ENCODE measurements at regions not wholly inside any gene's neighbourhood (a gene's known extent, or its start where the extent isn't known, plus 50 kb on each side); places are given as distances from the start of the nearest gene placed in this dataset.

- Histone ChIP-seq H3K4me1 (ENCODE audit: control insufficient read depth, insufficient read depth, low read length) (no peaks in the 10 kb centered on the region), H3K27ac (ENCODE audit: low read depth, low read length) (no peak overlapping the region)
Measured at GRCh38 chr10:36091007-36091406, 448.9 kb upstream of the FZD8 start.

GRCh38 chr10:36089790-36090440 is 447.8 kb upstream of the FZD8 start:
- no peaks in the 10 kb centered on the region for H3K27me3 ChIP-seq (ENCODE audit: control insufficient read depth, insufficient read depth, low read length)
- no peaks in the 10 kb centered on the region for H3K36me3 ChIP-seq (ENCODE audit: control insufficient read depth, insufficient read depth, low read length)
- no peaks in the 10 kb centered on the region for H3K4me1 ChIP-seq (ENCODE audit: control insufficient read depth, insufficient read depth, low read length)
- H3K9ac ChIP-seq (ENCODE audit: low read length) = no peak overlapping the region
- H3K27ac ChIP-seq (ENCODE audit: low read depth, low read length) = no peak overlapping the region
- H3K4me3 ChIP-seq (ENCODE audit: low read length) = no peak overlapping the region

More at GRCh38 chr10:36091007-36091406, 448.9 kb upstream of the FZD8 start:
- no peak overlapping the region for H3K9ac ChIP-seq (ENCODE audit: low read length)
- H3K4me3 ChIP-seq (ENCODE audit: low read length) = no peak overlapping the region
- H3K36me3 ChIP-seq (ENCODE audit: control insufficient read depth, insufficient read depth, low read length) = no peaks in the 10 kb centered on the region
- no peaks in the 10 kb centered on the region for H3K27me3 ChIP-seq (ENCODE audit: control insufficient read depth, insufficient read depth, low read length)

GRCh38 chr10:36087006-36088005 is 445.2 kb upstream of the FZD8 start:
- H3K4me1 ChIP-seq (ENCODE audit: control insufficient read depth, insufficient read depth, low read length) = no peaks in the 10 kb centered on the region
- no peak overlapping the region for H3K27ac ChIP-seq (ENCODE audit: low read depth, low read length)
- no peak overlapping the region for H3K4me3 ChIP-seq (ENCODE audit: low read length)
- H3K36me3 ChIP-seq (ENCODE audit: control insufficient read depth, insufficient read depth, low read length) = no peaks in the 10 kb centered on the region
- no peaks in the 10 kb centered on the region for H3K27me3 ChIP-seq (ENCODE audit: control insufficient read depth, insufficient read depth, low read length)
- H3K9ac ChIP-seq (ENCODE audit: low read length) = no peak overlapping the region

GRCh38 chr10:36075196-36075595 is 433.1 kb upstream of the FZD8 start:
- H3K27ac ChIP-seq (ENCODE audit: low read depth, low read length) = no peak overlapping the region
- H3K36me3 ChIP-seq (ENCODE audit: control insufficient read depth, insufficient read depth, low read length) = no peaks in the 10 kb centered on the region
- H3K4me3 ChIP-seq (ENCODE audit: low read length) = no peak overlapping the region
- H3K9ac ChIP-seq (ENCODE audit: low read length) = no peak overlapping the region
- no peaks in the 10 kb centered on the region for H3K4me1 ChIP-seq (ENCODE audit: control insufficient read depth, insufficient read depth, low read length)
- no peaks in the 10 kb centered on the region for H3K27me3 ChIP-seq (ENCODE audit: control insufficient read depth, insufficient read depth, low read length)

GRCh38 chr10:36073796-36074345 is 431.8 kb upstream of the FZD8 start:
- Histone ChIP-seq H3K36me3 (ENCODE audit: control insufficient read depth, insufficient read depth, low read length) (no peaks in the 10 kb centered on the region), H3K27ac (ENCODE audit: low read depth, low read length) (no peak overlapping the region), H3K4me1 (ENCODE audit: control insufficient read depth, insufficient read depth, low read length) (no peaks in the 10 kb centered on the region), H3K9ac (ENCODE audit: low read length) (no peak overlapping the region), H3K27me3 (ENCODE audit: control insufficient read depth, insufficient read depth, low read length) (no peaks in the 10 kb centered on the region), H3K4me3 (ENCODE audit: low read length) (no peak overlapping the region)

- no peak overlapping the region for H3K9ac ChIP-seq (ENCODE audit: low read length)
Measured at GRCh38 chr10:36068542-36068941, 426.4 kb upstream of the FZD8 start.

GRCh38 chr10:36067748-36068147 is 425.7 kb upstream of the FZD8 start:
- Histone ChIP-seq H3K9ac (ENCODE audit: low read length) (no peak overlapping the region), H3K36me3 (ENCODE audit: control insufficient read depth, insufficient read depth, low read length) (no peaks in the 10 kb centered on the region), H3K4me3 (ENCODE audit: low read length) (no peak overlapping the region), H3K4me1 (ENCODE audit: control insufficient read depth, insufficient read depth, low read length) (no peaks in the 10 kb centered on the region), H3K27me3 (ENCODE audit: control insufficient read depth, insufficient read depth, low read length) (no peaks in the 10 kb centered on the region), H3K27ac (ENCODE audit: low read depth, low read length) (no peak overlapping the region)

More at GRCh38 chr10:36068542-36068941, 426.4 kb upstream of the FZD8 start:
- H3K36me3 ChIP-seq (ENCODE audit: control insufficient read depth, insufficient read depth, low read length) = no peaks in the 10 kb centered on the region
- H3K27ac ChIP-seq (ENCODE audit: low read depth, low read length) = no peak overlapping the region
- H3K27me3 ChIP-seq (ENCODE audit: control insufficient read depth, insufficient read depth, low read length) = no peaks in the 10 kb centered on the region
- H3K4me1 ChIP-seq (ENCODE audit: control insufficient read depth, insufficient read depth, low read length) = no peaks in the 10 kb centered on the region
- H3K4me3 ChIP-seq (ENCODE audit: low read length) = no peak overlapping the region

- Histone ChIP-seq H3K9ac (ENCODE audit: low read length) (no peak overlapping the region), H3K4me1 (ENCODE audit: control insufficient read depth, insufficient read depth, low read length) (no peaks in the 10 kb centered on the region)
Measured at GRCh38 chr10:36066850-36067249, 424.8 kb upstream of the FZD8 start.

GRCh38 chr10:36066102-36066501 is 424.0 kb upstream of the FZD8 start:
- no peaks in the 10 kb centered on the region for H3K36me3 ChIP-seq (ENCODE audit: control insufficient read depth, insufficient read depth, low read length)

More at GRCh38 chr10:36066850-36067249, 424.8 kb upstream of the FZD8 start:
- Histone ChIP-seq H3K27me3 (ENCODE audit: control insufficient read depth, insufficient read depth, low read length) (no peaks in the 10 kb centered on the region), H3K27ac (ENCODE audit: low read depth, low read length) (no peak overlapping the region), H3K36me3 (ENCODE audit: control insufficient read depth, insufficient read depth, low read length) (no peaks in the 10 kb centered on the region), H3K4me3 (ENCODE audit: low read length) (no peak overlapping the region)

GRCh38 chr10:36063396-36063795 is 421.3 kb upstream of the FZD8 start:
- Histone ChIP-seq H3K9ac (ENCODE audit: low read length) (no peak overlapping the region), H3K27me3 (ENCODE audit: control insufficient read depth, insufficient read depth, low read length) (no peaks in the 10 kb centered on the region), H3K36me3 (ENCODE audit: control insufficient read depth, insufficient read depth, low read length) (no peaks in the 10 kb centered on the region), H3K4me1 (ENCODE audit: control insufficient read depth, insufficient read depth, low read length) (no peaks in the 10 kb centered on the region), H3K27ac (ENCODE audit: low read depth, low read length) (no peak overlapping the region), H3K4me3 (ENCODE audit: low read length) (no peak overlapping the region)

More at GRCh38 chr10:36066102-36066501, 424.0 kb upstream of the FZD8 start:
- H3K9ac ChIP-seq (ENCODE audit: low read length) = no peak overlapping the region
- H3K4me3 ChIP-seq (ENCODE audit: low read length) = no peak overlapping the region
- H3K27ac ChIP-seq (ENCODE audit: low read depth, low read length) = no peak overlapping the region
- H3K4me1 ChIP-seq (ENCODE audit: control insufficient read depth, insufficient read depth, low read length) = no peaks in the 10 kb centered on the region
- no peaks in the 10 kb centered on the region for H3K27me3 ChIP-seq (ENCODE audit: control insufficient read depth, insufficient read depth, low read length)

GRCh38 chr10:36057731-36058130 is 415.6 kb upstream of the FZD8 start:
- Histone ChIP-seq H3K27me3 (ENCODE audit: control insufficient read depth, insufficient read depth, low read length) (no peaks in the 10 kb centered on the region), H3K36me3 (ENCODE audit: control insufficient read depth, insufficient read depth, low read length) (no peaks in the 10 kb centered on the region), H3K4me1 (ENCODE audit: control insufficient read depth, insufficient read depth, low read length) (no peaks in the 10 kb centered on the region), H3K27ac (ENCODE audit: low read depth, low read length) (no peak overlapping the region), H3K9ac (ENCODE audit: low read length) (no peak overlapping the region), H3K4me3 (ENCODE audit: low read length) (no peak overlapping the region)

- Histone ChIP-seq H3K4me3 (ENCODE audit: low read length) (no peak overlapping the region), H3K4me1 (ENCODE audit: control insufficient read depth, insufficient read depth, low read length) (no peaks in the 10 kb centered on the region), H3K27me3 (ENCODE audit: control insufficient read depth, insufficient read depth, low read length) (no peaks in the 10 kb centered on the region), H3K27ac (ENCODE audit: low read depth, low read length) (no peak overlapping the region), H3K36me3 (ENCODE audit: control insufficient read depth, insufficient read depth, low read length) (no peaks in the 10 kb centered on the region), H3K9ac (ENCODE audit: low read length) (no peak overlapping the region)
Measured at GRCh38 chr10:36057180-36057579, 415.1 kb upstream of the FZD8 start.

All from rectal smooth muscle tissue (tissue), 1 donor.